ENCODE measurements at regions not wholly inside any gene's neighbourhood (a gene's known extent, or its start where the extent isn't known, plus 50 kb on each side); places are given as distances from the start of the nearest gene placed in this dataset.

- intact Hi-C loops (cut with micrococcal nuclease; ENCODE audit: unreplicated experiment) = no loop called here
- Histone ChIP-seq H3K27me3 (replicated peaks in 1 of 2; ENCODE audit: control insufficient read depth in 2 of 2, insufficient read depth in 2 of 2, low read length in 1 of 2) (no peaks in the 10 kb centered on the region; a peak in 1 of 4 replicates), H3K4me2 (ENCODE audit: control insufficient read depth, insufficient read depth) (no peak overlapping the region), H3K36me3 (ENCODE audit: control insufficient read depth in 2 of 2, insufficient read depth in 2 of 2, low read length in 1 of 2) (no peaks in the 10 kb centered on the region), H3K27ac (ENCODE audit: control insufficient read depth, insufficient read depth) (no peak overlapping the region), H3K9ac (ENCODE audit: control insufficient read depth, insufficient read depth, low read length) (no peak overlapping the region), H3K79me2 (ENCODE audit: control insufficient read depth, insufficient read depth, low read length) (no peaks in the 10 kb centered on the region), H3K9me3 (replicated peaks; ENCODE audit: control insufficient read depth, insufficient read depth, low read length) (peaks cover 5% of the 10 kb centered on the region; the same call in 1 of the 3 replicates), H3K4me1 (ENCODE audit: control insufficient read depth, insufficient read depth, low read length) (no peaks in the 10 kb centered on the region), H3K4me3 (no peak overlapping the region), H4K20me1 (ENCODE audit: control insufficient read depth, insufficient read depth) (no peaks in the 10 kb centered on the region), H2AFZ (ENCODE audit: control insufficient read depth, low read depth, low read length) (no peak overlapping the region)
- TF ChIP-seq BACH1 (IDR thresholded peaks at IDR 0.05; ENCODE audit: borderline replicate concordance) = no peak
- TF ChIP-seq RUNX3 (IDR thresholded peaks at IDR 0.05; ENCODE audit: low read length) = no peak
- no peak for TF ChIP-seq LARP7 (IDR thresholded peaks at IDR 0.05)
- no peak for TF ChIP-seq BCL11A (IDR thresholded peaks at IDR 0.05; ENCODE audit: low read depth, low read length)
- TF ChIP-seq PML (IDR thresholded peaks at IDR 0.05; ENCODE audit: low read length) = no peak
- ChIA-PET POLR2A (no interaction called here), CTCF (no interaction called here), SMC1A (ENCODE audit: uncharacterized antibody, unreplicated experiment) (interaction anchor here (1.5 kb wide), 1 partner anchor 10 kb away, joined by 4 read pairs; no protein-coding TSS in a partner anchor), RAD21 (ENCODE audit: unreplicated experiment) (no interaction called here)
- WGBS (ENCODE audit: insufficient coverage, insufficient replicate concordance, low lambda C conversion rate, missing lambda C conversion rate) = 21% methylated on average over 4 of the region's 4 CpGs
- FAIRE-seq (no peak), DNase-seq (ENCODE audit: low read depth, low spot score) (no peak), ATAC-seq (no peak)
- no TSS peak for BruUV-seq (replicated peaks)
- in situ Hi-C loops (cut with MboI) = no loop called here
These were observed 83.9 kb downstream of the BARX1 start for GRCh38 chr9:93871286-93871685.

GRCh38 chr9:93869863-93870262, 85.3 kb downstream of the BARX1 start:
- Histone ChIP-seq H3K9me3 (replicated peaks; ENCODE audit: control insufficient read depth, insufficient read depth, low read length) (peaks cover 2% of the 10 kb centered on the region; the same call in 1 of the 3 replicates), H3K27me3 (replicated peaks in 1 of 2; ENCODE audit: control insufficient read depth in 2 of 2, insufficient read depth in 2 of 2, low read length in 1 of 2) (no peaks in the 10 kb centered on the region; a peak in 1 of 4 replicates), H3K79me2 (ENCODE audit: control insufficient read depth, insufficient read depth, low read length) (no peaks in the 10 kb centered on the region), H3K4me1 (ENCODE audit: control insufficient read depth, insufficient read depth, low read length) (no peaks in the 10 kb centered on the region), H2AFZ (ENCODE audit: control insufficient read depth, low read depth, low read length) (no peak overlapping the region), H3K4me2 (ENCODE audit: control insufficient read depth, insufficient read depth) (no peak overlapping the region), H3K9ac (ENCODE audit: control insufficient read depth, insufficient read depth, low read length) (no peak overlapping the region), H3K4me3 (no peak overlapping the region), H3K27ac (ENCODE audit: control insufficient read depth, insufficient read depth) (no peak overlapping the region), H3K36me3 (ENCODE audit: control insufficient read depth in 2 of 2, insufficient read depth in 2 of 2, low read length in 1 of 2) (no peaks in the 10 kb centered on the region), H4K20me1 (ENCODE audit: control insufficient read depth, insufficient read depth) (no peaks in the 10 kb centered on the region)
- POLR2A ChIA-PET = no interaction called here
- TF ChIP-seq IRF5 (IDR thresholded peaks at IDR 0.05; ENCODE audit: borderline replicate concordance) (no peak), KAT2A (conservative IDR thresholded peaks at IDR 0.05; ENCODE audit: control insufficient read depth, low read depth, low read length) (no peak), ZZZ3 (IDR thresholded peaks at IDR 0.05; ENCODE audit: control insufficient read depth, insufficient read length, low read depth) (no peak)
- 10% methylated on average over 8 of the region's 8 CpGs for WGBS (ENCODE audit: insufficient coverage, insufficient replicate concordance, low lambda C conversion rate, missing lambda C conversion rate)
- FAIRE-seq (no peak), DNase-seq (ENCODE audit: low read depth, low spot score) (no peak), ATAC-seq (no peak)
- no TSS peak for BruUV-seq (replicated peaks)
- SMC1A ChIA-PET (ENCODE audit: uncharacterized antibody, unreplicated experiment) = no interaction called here
- CTCF ChIA-PET = no interaction called here
- RAD21 ChIA-PET (ENCODE audit: unreplicated experiment) = no interaction called here
- in situ Hi-C loops (cut with MboI) (no loop called here), intact Hi-C loops (cut with micrococcal nuclease; ENCODE audit: unreplicated experiment) (no loop called here)
